CD14-positive monocyte (primary cell): ENCODE measurements at regions not wholly inside any gene's neighbourhood (a gene's known extent, or its start where the extent isn't known, plus 50 kb on each side); places are given as distances from the start of the nearest gene placed in this dataset.

Experiments used
- DNase-seq, 3 donors: peaks; one replicate each; pipeline ENCODE4 v3.0.0-alpha.2; 2011 to 2022
- H2AFZ ChIP-seq: 2 replicates; pipeline ENCODE4 v1.6.0; 2012; ENCODE audit warnings: mild to moderate bottlenecking, low read depth, low read length, inconsistent platforms; ENCODE audit not compliant: insufficient read depth, poor library complexity, severe bottlenecking
- H3K27ac ChIP-seq, 2 donors: 1 replicate in 1 of 2; 2 replicates in 1 of 2; pipeline ENCODE4 v1.5.1; 2012 to 2013; ENCODE audit warnings: low read length in 2 of 2, control low read depth in 1 of 2, inconsistent platforms in 1 of 2, low read depth in 1 of 2, mild to moderate bottlenecking in 1 of 2
- H3K27me3 ChIP-seq, 2 donors: one replicate each; pipeline versions ENCODE4 v1.6.0 to v1.6.1; 2011 to 2013; ENCODE audit warnings: low read length in 2 of 2; ENCODE audit not compliant: control insufficient read depth in 2 of 2, insufficient read depth in 2 of 2
- H3K36me3 ChIP-seq, 2 donors: replicated peaks in 1 of 2; 1 replicate in 1 of 2; 2 replicates in 1 of 2; pipeline versions ENCODE4 v1.5.1 to v1.6.1; 2012 to 2013; ENCODE audit warnings: low read length in 2 of 2, control low read depth in 1 of 2, inconsistent platforms in 1 of 2, mild to moderate bottlenecking in 1 of 2; ENCODE audit not compliant: insufficient read depth in 2 of 2, control insufficient read depth in 1 of 2
- H3K4me1 ChIP-seq, 2 donors: 1 replicate in 1 of 2; 2 replicates in 1 of 2; pipeline versions ENCODE4 v1.5.1 to v1.6.1; 2012 to 2013; ENCODE audit warnings: low read length in 2 of 2, control low read depth in 1 of 2, inconsistent platforms in 1 of 2, mild to moderate bottlenecking in 1 of 2, moderate library complexity in 1 of 2; ENCODE audit not compliant: insufficient read depth in 2 of 2, control insufficient read depth in 1 of 2
- H3K4me2 ChIP-seq: replicated peaks from 2 replicates; pipeline ENCODE3; 2012; ENCODE audit warnings: low read length, moderate library complexity, mild to moderate bottlenecking; ENCODE audit not compliant: poor library complexity, severe bottlenecking; ENCODE audit errors: extremely low read depth
- H3K4me3 ChIP-seq, 3 experiments: fragments of 200-600 bp in 1 of 3; sonication (generic) in 1 of 3; replicated peaks in 1 of 3; 1 replicate in 2 of 3; 2 replicates in 1 of 3; pipeline ENCODE4 v1.5.1; 2011 to 2013; ENCODE audit warnings: low read length in 3 of 3, mild to moderate bottlenecking in 3 of 3, control low read depth in 2 of 3, low read depth in 2 of 3, inconsistent platforms in 1 of 3, moderate library complexity in 1 of 3
- H3K79me2 ChIP-seq: 2 replicates; pipeline ENCODE4 v1.6.0; 2012; ENCODE audit warnings: mild to moderate bottlenecking, control low read depth, inconsistent platforms, low read length, moderate library complexity; ENCODE audit not compliant: insufficient read depth
- H3K9ac ChIP-seq: 2 replicates; pipeline ENCODE4 v1.6.0; 2017; ENCODE audit warnings: low read length, mild to moderate bottlenecking; ENCODE audit not compliant: insufficient read depth, poor library complexity, severe bottlenecking
- H3K9me3 ChIP-seq, 2 donors: replicated peaks in 1 of 2; 1 replicate in 1 of 2; 2 replicates in 1 of 2; pipeline versions ENCODE4 v1.5.1 to v1.6.1; 2012 to 2013; ENCODE audit warnings: low read length in 2 of 2, control low read depth in 1 of 2; ENCODE audit not compliant: control insufficient read depth in 1 of 2, insufficient read depth in 1 of 2
- H4K20me1 ChIP-seq: 2 replicates; pipeline ENCODE4 v1.6.0; 2012; ENCODE audit warnings: mild to moderate bottlenecking, low read length, control low read depth, moderate library complexity; ENCODE audit not compliant: insufficient read depth
- H3K27ac Mint-ChIP-seq, 7 donors: one replicate each; pipeline ENCODE4 v1.8.0; 2020; ENCODE audit warnings: mild to moderate bottlenecking in 7 of 7, mixed read lengths in 7 of 7, moderate library complexity in 6 of 7, inconsistent platforms in 2 of 7
- H3K27me3 Mint-ChIP-seq, 3 donors: one replicate each; pipeline ENCODE4 v1.8.0; 2021 to 2022; ENCODE audit warnings: low read depth in 3 of 3, mild to moderate bottlenecking in 3 of 3, mixed read lengths in 3 of 3, moderate library complexity in 3 of 3, inconsistent platforms in 1 of 3
- H3K36me3 Mint-ChIP-seq, 2 donors: one replicate each; pipeline ENCODE4 v1.8.0; 2020; ENCODE audit warnings: mixed read lengths in 2 of 2, inconsistent platforms in 1 of 2, mild to moderate bottlenecking in 1 of 2
- H3K4me1 Mint-ChIP-seq: one replicate; pipeline ENCODE4 v1.8.0; 2020; ENCODE audit warnings: mild to moderate bottlenecking, mixed read lengths
- H3K4me3 Mint-ChIP-seq, 2 donors: one replicate each; pipeline ENCODE4 v1.8.0; 2020; ENCODE audit warnings: mild to moderate bottlenecking in 2 of 2, mixed read lengths in 2 of 2, moderate library complexity in 1 of 2
- H3K9me3 Mint-ChIP-seq, 7 donors: one replicate each; pipeline ENCODE4 v1.8.0; 2020 to 2022; ENCODE audit warnings: mixed read lengths in 7 of 7, mild to moderate bottlenecking in 6 of 7, moderate library complexity in 6 of 7, inconsistent platforms in 2 of 7
- WGBS: methylation state at CpG from one replicate; pipeline ENCODE4 v1.1.5; 2013; ENCODE audit warnings: missing lambda C conversion rate; ENCODE audit not compliant: insufficient coverage; 5-methylcytosine and 5-hydroxymethylcytosine counted together
- intact Hi-C, 2 donors: fragments of 100-400 bp; cut with micrococcal nuclease; formaldehyde crosslinking; loops; one replicate each; pipeline versions ENCODE4 v1.15.0 to v1.15.1; 2023
- TF ChIP-seq, protein P1 (sequence below): fragments of 200-600 bp; IDR thresholded peaks from one replicate; pipeline ENCODE4 v1.8.0; 2022; ENCODE audit warnings: antibody characterized with exemption, mild to moderate bottlenecking

DNA sequence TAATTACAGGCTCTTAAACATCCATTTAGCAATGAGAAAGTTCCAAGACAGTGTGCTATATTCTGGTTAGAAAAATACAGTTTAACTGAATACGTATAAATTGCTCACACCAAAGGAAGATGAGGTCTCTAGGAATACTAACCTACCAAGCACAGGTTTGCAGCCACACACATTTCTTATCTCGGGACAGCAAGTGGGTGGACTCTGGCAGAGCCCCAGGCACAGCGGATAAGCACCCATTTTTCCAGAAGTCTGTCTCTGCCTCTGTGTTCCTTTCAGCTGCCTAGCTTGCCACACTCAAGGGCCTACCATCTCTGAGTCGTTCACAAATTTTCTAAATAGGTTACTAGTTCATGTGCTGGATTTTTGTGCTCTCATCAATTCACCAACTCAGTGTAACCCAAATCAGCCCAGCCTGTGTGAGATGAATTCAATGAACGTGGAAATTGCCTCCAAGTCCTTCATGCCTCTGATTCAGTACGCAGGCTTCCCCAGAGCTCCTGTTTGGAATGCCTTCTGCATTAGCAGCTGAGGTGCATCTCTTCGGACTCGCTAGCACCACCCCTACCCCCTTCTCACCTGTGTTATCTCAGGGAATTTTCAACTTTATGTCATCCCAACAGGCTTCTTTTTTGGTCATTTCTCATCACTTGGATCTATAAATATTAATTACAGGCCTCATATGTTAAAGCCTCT lies 581.0 kb upstream of the CDH11 start:
- H3K4me1 ChIP-seq: no peaks in the 10 kb centered on the region

DNA sequence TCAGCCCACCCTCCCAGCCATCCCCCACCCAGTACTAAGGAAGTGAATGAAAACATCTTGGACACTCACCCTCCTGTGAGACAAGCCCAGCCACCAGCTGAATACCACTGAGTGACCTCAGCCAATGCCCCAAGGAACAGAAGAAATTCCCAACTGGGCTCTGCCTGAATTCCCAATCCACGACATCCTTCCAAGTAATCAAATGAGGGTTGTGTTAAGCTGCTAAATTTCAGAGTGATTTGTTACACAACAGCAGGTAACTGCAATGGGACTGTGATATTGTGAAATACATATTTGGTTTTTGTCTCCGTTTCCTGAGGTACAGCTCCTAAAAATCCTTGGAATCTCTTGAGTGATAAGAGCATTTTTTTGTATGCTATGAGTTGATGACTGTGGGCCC lies 578.7 kb upstream of the CDH11 start:
- Histone ChIP-seq H4K20me1 (no peaks in the 10 kb centered on the region), H3K36me3 (no peaks in the 10 kb centered on the region), H3K4me1 (no peaks in the 10 kb centered on the region), H3K4me2 (no peak overlapping the region), H3K27ac (no peak overlapping the region), H3K79me2 (no peaks in the 10 kb centered on the region), H3K9me3 (no peaks in the 10 kb centered on the region), H3K27me3 (no peaks in the 10 kb centered on the region), H3K4me3 (no peak overlapping the region), H2AFZ (no peak overlapping the region), H3K9ac (no peak overlapping the region)
- intact Hi-C loops: no loop called here
- Mint-ChIP-seq H3K4me3 (no peak overlapping the region), H3K27me3 (peaks cover 4 to 9% (median 4%) of the 10 kb centered on the region in 3 donors), H3K27ac (no peak overlapping the region), H3K4me1 (no peaks in the 10 kb centered on the region), H3K9me3 (peaks cover 0 to 4% (median 2%) of the 10 kb centered on the region in 7 donors), H3K36me3 (no peaks in the 10 kb centered on the region)
- TF ChIP-seq, protein P1, sequence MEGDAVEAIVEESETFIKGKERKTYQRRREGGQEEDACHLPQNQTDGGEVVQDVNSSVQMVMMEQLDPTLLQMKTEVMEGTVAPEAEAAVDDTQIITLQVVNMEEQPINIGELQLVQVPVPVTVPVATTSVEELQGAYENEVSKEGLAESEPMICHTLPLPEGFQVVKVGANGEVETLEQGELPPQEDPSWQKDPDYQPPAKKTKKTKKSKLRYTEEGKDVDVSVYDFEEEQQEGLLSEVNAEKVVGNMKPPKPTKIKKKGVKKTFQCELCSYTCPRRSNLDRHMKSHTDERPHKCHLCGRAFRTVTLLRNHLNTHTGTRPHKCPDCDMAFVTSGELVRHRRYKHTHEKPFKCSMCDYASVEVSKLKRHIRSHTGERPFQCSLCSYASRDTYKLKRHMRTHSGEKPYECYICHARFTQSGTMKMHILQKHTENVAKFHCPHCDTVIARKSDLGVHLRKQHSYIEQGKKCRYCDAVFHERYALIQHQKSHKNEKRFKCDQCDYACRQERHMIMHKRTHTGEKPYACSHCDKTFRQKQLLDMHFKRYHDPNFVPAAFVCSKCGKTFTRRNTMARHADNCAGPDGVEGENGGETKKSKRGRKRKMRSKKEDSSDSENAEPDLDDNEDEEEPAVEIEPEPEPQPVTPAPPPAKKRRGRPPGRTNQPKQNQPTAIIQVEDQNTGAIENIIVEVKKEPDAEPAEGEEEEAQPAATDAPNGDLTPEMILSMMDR: no peak
- DNase-seq: no peak
- no CpG with 5 or more reads among the region's 2 CpGs for WGBS

More for the DNA sequence above, 581.0 kb upstream of the CDH11 start:
- no peak overlapping the region for H3K4me3 ChIP-seq
- peaks cover 0 to 3% of the 10 kb centered on the region in 2 donors for H3K27me3 ChIP-seq
- intact Hi-C loops: no loop called here
- no peaks in the 10 kb centered on the region for H3K9me3 ChIP-seq
- no peaks in the 10 kb centered on the region for H3K4me1 Mint-ChIP-seq
- H3K9ac ChIP-seq: no peak overlapping the region
- H3K36me3 ChIP-seq: no peaks in the 10 kb centered on the region
- H3K27me3 Mint-ChIP-seq: peaks cover 4 to 9% (median 7%) of the 10 kb centered on the region in 3 donors
- no peaks in the 10 kb centered on the region for H3K79me2 ChIP-seq
- no peak overlapping the region for H2AFZ ChIP-seq
- H3K4me2 ChIP-seq: no peak overlapping the region
- no peaks in the 10 kb centered on the region for H3K9me3 Mint-ChIP-seq
- no peak overlapping the region for H3K4me3 Mint-ChIP-seq
- H3K27ac ChIP-seq: no peak overlapping the region
- no peak overlapping the region for H3K27ac Mint-ChIP-seq
- DNase-seq: no peak
- no peaks in the 10 kb centered on the region for H3K36me3 Mint-ChIP-seq
- TF ChIP-seq, protein P1: no peak
- H4K20me1 ChIP-seq: no peaks in the 10 kb centered on the region
- WGBS: 87% methylated on average over 7 of the region's 8 CpGs
